Transverse colon (tissue), 3 donors: ENCODE measurements at regions not wholly inside any gene's neighbourhood (a gene's known extent, or its start where the extent isn't known, plus 50 kb on each side); places are given as distances from the start of the nearest gene placed in this dataset.

Experiments used
- POLR2A ChIP-seq: fragments of 450-650 bp; IDR thresholded peaks from one replicate; pipeline ENCODE4 v1.6.1; 2016; ENCODE audit warnings: antibody characterized with exemption, mild to moderate bottlenecking, moderate library complexity
- TF ChIP-seq, protein P1 (sequence below), 5 experiments: fragments of 200-600 bp in 3 of 5; fragments of 450-650 bp in 2 of 5; sonication (generic) in 3 of 5; IDR thresholded peaks; 1 replicate in 2 of 5; 2 replicates in 3 of 5; pipeline ENCODE4 v1.5.1; 2016 to 2017; ENCODE audit warnings: antibody characterized with exemption in 5 of 5, inconsistent platforms in 3 of 5, mild to moderate bottlenecking in 2 of 5, moderate library complexity in 1 of 5

DNA sequence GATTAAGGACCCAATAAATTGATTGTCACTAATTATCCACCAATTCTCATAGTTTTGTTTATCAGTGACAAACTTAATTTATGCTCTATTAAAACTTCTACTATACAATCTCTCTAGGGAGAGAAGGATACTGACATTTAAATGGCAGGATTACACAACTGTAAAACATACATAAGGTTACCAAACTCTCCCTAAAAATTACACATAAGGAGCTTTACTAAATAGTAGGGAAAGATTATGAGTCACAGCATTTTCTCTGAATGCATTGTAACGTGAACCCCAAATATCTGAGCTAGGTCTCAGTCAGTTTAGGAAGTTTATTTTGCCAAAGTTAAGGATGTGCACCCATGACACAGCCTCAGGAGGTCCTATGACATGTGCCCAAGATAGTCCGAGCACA is 2140.6 kb downstream of the NCAM2 start:
- no peak for TF ChIP-seq POLR2A
- TF ChIP-seq, protein P1, sequence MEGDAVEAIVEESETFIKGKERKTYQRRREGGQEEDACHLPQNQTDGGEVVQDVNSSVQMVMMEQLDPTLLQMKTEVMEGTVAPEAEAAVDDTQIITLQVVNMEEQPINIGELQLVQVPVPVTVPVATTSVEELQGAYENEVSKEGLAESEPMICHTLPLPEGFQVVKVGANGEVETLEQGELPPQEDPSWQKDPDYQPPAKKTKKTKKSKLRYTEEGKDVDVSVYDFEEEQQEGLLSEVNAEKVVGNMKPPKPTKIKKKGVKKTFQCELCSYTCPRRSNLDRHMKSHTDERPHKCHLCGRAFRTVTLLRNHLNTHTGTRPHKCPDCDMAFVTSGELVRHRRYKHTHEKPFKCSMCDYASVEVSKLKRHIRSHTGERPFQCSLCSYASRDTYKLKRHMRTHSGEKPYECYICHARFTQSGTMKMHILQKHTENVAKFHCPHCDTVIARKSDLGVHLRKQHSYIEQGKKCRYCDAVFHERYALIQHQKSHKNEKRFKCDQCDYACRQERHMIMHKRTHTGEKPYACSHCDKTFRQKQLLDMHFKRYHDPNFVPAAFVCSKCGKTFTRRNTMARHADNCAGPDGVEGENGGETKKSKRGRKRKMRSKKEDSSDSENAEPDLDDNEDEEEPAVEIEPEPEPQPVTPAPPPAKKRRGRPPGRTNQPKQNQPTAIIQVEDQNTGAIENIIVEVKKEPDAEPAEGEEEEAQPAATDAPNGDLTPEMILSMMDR (IDR thresholded peaks at IDR 0.05): no peak
